Renal cortical epithelial cell (primary cell): ENCODE measurements at regions not wholly inside any gene's neighbourhood (a gene's known extent, or its start where the extent isn't known, plus 50 kb on each side); places are given as distances from the start of the nearest gene placed in this dataset.
A peak's percentile ranks its signal among the peaks of the same experiment; 100 is the strongest.
"Not testable (repeated sequence)": the region's sequence is repeated elsewhere in the genome, so short reads cannot be mapped to it uniquely, and the experiment has no call there.

Experiments used
- DNase-seq: peaks from one replicate; pipeline ENCODE4 v3.0.0-alpha.2; 2011; ENCODE audit warnings: low read depth

DNA sequence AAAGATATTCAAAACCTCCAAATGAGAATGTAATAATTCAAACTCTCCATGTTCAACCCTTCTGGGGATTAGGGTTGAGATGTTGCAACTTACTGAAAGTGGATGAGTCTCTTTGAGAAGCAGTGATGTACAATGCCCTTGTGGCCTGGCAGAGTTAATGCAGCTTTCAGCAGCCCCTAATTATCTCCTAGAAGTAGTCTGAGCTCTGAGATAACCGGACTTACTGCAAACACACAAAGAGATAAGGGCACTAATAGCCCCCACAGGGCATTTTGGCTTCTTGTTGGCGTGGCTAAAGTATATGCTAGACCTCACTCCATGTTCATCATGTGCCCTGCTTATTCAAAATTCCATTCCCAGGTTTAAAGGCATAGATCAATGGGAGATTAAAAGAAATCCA, 404.7 kb downstream of the NEBL start:
- no peak for DNase-seq

DNA sequence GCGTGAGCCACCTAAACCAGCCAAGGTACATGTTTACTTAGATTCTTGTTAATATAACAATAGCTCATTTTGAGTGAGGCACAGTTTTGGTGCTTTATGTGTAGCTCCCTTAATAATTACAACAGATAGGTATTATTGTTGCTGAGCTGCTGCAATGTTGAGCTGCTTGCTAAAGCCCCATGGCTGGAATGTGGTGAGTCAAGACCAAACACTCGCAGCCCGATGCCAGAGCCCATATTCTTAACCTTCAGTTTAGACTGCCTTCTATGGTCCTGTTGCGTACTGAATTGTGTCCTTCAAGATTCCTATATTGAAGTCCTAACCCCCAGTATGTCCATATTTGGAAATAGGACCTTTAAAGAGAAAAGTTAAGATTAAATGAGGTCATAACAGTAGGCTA, 407.1 kb downstream of the NEBL start:
- no peak for DNase-seq

DNA sequence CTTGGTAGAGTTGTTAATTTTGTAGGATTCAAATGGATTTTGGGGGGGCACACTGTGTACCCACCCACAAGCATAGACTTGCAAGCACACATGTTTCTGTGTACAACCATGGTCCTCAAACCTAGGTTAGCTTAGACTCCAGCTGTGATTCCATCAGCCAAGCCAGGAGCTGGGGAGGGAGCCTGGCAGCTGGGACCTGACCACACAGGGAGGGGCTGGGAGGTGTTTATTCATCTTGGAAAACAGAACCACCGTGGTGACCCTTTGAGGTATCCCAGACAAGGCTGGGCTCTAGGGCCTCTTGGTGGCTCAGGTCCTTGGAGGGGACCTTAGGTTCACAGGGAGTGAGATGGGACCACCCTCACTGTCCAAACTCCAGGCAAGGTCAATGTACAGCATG, 410.3 kb downstream of the NEBL start:
- no peak for DNase-seq

DNA sequence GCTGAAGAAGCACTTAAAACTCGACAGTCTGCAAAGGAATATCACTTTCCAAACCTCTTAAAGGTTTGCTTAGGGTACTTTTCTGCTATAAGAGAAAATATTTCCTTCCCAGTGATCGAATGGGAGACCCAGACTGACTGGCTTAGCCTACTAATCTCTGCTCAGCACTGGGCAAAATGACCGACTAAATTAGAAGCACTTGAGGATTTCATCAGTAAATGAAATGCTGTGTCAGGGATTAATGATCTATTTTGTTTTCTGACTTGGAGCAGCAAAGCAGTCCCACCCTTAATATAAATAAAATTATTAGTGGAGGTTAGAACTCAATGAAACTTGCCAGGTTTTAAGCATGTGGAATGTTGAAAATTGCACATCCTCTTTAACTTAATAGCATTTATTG, 411.6 kb downstream of the NEBL start:
- DNase-seq, result no peak

DNA sequence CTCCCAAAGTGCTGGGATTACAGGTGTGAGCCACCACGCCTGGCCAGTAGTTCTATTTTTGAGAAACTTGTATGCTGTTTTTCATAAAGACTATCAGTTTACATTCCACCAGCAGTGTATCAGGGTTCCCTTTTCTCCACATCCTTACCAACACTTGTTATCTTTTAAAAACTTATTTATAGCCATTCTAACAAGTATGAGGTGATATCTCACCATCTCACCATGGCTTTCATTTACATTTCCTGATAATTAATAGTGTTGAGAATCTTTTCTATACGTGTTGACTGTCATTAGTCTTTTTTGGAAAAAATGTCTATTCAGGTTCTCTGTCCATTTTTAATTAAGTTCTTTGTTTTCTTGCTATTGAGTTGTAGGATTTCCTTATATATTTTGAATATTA, 416.1 kb downstream of the NEBL start:
- no peak for DNase-seq

DNA sequence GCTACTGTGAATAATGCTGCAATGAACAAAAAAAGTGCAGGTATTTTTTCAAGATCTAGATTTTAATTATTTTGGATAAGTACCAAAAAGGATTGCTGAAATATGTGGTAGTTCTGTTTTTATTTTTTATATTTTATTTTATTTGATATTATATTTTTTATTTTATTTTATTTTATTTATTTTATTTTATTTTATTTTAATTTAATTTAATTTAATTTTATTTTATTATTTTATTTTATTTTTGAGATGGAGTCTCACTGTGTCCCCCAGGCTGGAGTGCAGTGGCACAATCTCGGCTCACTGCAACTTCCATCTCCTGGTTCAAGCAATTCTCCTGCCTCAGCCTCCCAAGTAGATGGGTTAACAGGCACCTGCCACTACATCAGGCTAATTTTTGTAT, 416.5 kb downstream of the NEBL start:
- not testable (repeated sequence) for DNase-seq

DNA sequence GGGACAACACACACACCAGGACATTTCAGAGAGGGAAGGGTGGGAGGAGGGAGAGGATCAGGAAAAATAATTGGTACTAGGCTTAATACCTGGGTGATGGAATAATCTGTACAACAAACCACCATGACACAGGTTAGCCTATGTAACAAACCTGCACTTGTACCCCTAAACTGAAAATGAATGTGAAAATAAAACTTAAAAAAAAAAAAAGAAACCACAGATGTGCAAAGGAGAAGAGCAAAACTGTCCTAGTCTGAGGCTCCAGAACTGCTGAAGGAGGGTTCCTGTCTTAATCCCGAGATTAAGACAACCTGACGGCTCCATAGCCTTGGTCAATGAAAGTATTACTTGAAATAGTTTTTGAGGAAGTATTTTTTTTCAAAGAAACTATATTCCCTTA, 423.0 kb downstream of the NEBL start:
- no peak for DNase-seq

DNA sequence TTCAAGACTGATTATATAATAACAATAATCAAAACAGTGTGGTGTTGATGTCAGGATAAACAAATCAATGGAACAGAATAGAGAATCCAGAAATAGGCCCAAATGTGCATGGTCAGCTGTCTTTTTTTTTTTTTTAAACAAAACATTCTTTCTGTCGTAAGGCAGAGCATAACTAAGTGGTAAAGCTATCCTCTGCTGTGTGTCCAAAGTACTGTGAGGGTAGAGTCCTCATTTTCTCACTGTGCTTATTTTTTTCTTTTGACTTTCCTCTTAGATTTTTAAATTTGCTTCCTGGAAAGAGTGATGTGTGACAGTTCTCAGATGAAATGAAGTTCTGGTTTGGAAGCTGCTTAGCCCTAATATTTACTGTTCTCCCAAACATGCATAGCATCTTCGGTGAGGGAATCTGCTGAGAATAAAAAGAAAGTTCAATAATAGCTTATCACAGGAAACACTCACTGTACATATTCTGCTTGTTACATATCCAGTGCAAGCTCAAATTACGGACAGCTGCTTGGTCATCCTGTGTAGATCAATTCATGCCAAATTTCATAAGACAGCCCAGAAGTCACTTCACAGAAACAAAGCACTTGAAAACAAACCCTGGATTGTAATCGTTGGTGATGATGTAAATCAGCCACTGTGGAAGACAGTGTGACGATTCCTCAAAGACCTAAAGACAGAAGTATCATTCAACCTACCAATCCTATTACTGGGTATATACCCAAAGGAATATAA, 423.9 kb downstream of the NEBL start:
- no peak for DNase-seq

DNA sequence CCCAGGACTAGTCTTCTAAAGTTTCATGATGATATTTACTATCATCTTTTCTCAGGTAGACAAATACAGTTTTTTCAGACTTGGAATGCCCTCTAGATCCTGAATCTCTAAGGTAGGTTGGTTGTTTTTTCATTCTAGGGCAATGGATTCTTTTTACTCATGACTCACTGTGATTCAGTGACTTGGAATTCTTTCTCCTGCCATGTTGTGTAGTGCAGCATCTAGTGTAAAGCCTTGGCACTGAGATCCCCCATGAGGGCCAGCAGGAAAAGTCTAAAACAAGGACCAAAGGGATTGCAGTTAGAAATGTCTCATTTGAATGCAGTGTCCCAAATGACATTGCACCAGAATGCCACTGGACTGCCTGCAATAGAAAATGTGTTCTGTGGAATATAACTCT, 430.4 kb downstream of the NEBL start:
- DNase-seq, result peak; percentile 77

DNA sequence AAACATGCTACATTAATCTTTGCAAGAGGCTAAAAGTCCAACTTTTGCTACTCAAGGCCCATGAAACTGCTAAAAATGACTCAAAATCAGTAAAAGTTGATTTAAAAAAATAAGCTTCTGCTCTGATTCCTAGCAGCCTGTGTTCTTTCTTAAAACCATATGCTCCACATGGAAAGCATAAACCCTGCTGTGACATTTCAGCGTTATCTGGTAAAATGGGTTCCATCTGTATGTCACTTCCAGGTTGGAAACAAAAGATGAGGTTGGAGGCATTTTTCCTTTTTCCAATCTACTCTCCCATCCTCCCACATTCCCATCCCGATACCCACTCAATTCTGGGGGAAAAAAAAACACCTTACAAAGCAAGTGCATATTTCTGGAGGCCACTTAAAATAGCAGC, 439.5 kb downstream of the NEBL start:
- DNase-seq, result no peak

DNA sequence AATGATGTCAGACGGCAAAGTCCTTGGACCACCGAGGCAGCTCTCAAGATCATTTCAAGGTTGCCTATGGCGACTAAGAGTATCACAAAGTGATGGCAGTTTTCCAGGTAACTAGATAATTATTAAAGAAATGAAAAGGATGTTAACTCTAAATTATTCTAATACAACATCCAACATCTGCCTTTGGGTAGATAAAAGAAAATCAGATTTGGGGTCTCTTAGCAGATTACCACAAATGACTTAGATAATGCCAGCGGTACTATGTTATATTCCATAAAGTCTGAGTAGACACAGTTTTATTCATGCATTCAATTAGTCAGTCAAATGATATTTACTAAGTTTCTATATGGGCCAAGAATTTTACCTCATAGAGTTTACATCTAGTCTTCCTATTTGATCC, 441.3 kb downstream of the NEBL start:
- DNase-seq, result no peak

DNA sequence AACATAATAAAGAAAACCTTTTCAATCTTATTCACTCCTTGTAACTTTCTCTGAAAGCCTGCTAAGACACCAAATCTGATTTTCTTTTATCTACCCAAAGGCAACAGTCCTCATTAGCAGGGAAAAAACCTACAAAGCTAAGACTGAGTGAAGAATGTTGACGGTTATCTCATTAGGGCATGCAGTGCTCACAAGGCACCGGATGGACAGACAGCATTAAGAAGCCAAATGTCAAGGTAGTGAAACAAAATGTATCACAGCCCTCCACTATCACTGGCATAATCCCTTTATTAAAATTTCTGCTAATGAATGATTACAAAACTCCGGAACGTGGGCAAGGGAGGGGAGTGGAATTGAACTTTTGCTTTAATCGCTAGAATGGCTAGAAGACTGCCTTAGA, 442.8 kb downstream of the NEBL start:
- DNase-seq, result no peak

DNA sequence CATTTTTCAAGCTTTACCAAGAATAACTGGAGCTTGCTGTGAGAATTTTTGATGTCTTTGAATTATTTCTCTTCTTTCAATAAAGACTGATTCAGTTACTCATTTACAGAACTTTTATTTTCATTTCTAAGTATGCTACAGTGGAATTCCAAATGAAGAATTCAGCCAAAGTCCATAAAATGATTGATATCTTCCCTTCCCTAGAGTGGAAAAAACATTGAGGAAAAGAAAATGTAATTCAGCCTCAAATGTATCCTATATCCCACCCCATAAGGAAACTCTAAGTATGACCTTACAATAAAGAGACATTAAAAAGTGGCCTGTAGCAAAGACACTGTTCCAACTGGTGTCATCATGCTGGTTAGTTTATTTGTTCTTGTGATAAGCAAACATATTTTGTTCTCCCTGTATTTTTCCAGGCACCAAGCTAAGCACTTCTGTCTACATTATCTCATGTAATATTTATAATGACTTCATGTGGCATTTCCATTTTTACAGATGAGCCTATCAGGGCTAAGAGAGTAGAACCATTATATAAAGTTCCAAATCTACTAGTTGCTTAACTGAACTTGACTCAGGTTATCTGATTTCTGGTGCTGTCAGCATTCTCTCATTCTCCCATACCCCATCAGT, 450.4 kb downstream of the NEBL start:
- DNase-seq, result no peak

DNA sequence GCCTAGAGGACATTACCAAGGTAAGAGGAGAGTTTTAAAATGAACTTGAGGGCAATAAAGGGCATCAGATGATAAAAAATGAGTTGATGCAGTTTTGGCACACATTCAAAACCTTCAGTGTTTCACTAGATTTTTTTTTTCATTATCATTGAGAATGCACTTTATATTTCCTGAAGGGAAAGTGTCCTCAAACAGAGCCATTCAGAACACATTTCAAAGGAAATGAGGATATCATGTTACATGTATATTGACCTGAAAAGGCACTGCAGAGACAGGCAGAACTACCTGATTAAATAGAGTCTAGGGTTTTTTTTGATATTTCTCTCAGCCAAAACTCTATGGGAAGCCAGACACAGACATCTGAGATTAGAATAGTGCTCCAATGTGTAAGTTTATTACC, 454.0 kb downstream of the NEBL start:
- DNase-seq, result no peak

DNA sequence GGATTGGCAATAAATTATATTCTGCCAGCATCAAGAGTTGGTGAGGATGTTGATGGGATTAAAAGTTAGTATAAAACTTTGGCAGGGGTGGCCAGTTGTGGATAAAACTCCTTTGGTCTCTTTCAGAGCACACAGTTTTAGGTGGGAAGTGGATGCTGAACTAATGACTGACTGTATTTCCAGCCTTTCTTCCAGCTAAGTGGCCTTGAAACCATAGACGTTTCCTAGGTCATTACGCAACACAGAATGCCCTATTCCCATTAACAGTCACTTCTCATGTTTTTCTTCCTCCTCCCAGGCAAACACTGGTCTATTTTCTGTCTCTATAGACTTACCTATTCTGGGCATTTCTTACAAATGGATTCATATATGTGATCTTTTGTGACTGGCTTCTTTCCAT, 467.4 kb downstream of the NEBL start:
- no peak for DNase-seq

DNA sequence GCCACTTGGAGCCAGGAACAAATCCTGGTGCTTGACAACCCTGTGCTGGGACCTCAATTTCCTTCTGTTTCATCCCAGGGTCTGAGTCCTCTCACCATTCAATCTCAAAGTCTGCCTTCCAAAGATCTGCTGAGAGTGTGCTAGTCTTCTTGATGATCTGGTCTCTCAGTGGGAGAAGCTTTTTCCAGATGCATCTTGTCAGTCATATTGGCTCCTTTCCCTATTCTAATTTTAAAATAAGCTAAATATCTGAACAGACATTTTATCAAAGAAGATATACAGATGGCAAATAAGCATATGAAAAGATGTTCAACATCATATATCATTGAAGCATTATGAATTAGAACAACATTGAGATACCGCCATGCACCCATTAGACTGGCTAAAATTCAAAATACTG, 469.3 kb downstream of the NEBL start:
- DNase-seq, result no peak

DNA sequence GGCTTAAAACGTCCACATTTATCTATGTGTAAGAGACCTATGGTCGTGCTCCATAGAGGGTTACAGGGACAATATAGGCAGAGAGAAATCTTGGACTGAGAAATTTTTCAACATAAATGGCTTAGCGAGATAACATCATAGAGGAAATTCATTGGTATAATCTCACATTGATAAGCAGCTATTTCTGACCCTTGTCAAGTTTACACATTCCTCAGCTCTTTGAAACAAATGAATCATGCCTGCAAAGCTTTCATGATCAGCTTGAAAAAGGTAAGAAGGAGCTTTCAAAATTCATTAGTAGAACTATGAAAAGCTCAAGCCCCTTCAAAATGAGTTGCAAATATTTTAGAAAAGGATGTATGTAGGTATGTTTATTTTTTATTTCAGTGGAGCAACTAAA, 478.8 kb downstream of the NEBL start:
- no peak for DNase-seq

DNA sequence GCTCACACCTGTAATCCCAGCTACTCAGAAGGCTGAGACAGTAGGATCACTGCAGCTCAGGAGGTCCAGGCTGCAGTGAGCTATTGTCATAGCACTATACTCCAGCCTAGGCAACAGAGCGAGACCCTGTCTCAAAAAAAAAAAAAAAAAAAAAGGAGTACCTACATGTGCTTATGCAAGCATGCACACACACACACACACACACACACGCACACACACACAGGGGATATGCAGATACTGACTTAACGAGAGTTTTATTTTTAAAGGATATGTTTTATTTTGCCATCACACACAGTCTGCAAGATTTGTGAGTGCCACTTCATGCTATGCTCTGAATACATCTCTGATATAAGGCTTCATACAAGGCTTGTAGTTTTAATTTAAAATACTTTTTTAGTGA, 479.3 kb downstream of the NEBL start:
- no peak for DNase-seq

DNA sequence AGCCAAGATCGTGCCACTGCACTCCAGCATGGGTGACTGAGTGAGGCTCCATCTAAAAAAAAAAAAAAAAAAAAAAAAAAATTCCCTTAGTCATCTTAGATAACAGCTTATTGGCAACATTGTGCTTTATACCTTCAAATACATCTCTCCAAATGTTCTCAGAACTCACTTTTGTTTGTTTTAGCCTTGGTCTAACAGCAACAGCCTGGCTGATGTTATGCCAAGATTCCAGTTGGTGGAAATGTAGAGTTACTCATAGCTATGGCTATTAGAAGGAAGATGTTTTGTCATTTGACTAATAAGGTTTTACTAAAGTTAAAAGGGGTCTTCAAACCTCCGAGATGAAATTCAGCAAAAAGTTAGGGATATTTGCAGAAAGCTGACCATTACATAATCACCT, 481.4 kb downstream of the NEBL start:
- DNase-seq, result no peak

DNA sequence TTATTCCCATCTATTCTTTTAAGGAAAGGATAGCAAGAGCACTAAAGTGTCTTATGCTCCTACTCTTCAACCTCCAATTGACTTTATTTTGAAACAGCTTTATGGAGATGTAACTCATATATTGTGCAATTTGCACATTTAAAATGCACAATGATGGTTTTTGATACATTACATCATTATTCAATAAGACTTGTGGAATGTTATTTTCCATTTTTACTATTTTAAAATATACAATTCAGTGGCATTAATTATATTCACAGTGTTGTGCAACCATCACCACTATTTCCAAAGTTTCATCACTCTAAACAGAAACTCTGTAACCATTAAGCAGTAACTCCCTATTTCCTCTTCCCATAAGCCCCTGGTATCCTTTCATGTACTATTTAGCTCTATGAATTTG, 489.8 kb downstream of the NEBL start:
- no peak for DNase-seq

DNA sequence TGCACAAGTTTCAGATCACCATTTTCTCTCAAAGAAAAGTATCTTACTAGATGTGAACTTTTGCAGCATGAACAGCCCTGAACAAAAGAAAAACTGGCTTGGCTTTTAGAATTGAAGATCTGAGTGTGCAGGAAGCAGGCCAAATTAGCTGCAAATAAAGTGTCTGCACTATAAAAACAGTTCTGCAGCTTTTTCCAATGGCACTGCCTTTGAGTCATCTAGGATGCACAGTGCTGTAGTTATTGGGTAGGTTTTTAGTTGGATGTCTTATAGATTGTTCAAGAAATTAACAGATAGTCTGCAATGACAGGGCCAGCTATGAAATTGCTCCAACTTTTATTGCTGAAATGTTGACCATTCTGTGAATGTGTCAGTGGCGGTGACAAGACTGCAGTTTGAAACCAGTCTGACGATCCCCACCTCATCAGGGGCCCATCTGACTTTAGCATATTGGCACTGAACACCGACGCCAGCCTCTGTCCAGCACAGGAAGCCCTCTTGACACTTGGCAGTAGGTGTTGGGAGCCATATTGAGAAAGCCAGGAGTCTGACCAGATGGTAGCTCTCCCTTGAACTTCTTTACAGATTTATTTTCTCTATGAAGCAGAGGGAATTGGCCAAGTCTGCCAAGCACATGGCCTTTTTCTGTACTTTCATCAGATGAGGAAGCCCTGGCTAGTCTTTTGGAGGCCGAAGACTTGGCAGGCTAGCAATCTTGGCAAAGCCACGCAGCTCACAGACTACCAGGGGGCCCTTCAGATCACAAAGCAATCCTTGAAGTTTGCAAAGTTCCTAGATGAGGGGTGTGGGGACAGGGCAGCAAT, 490.6 kb downstream of the NEBL start:
- no peak for DNase-seq

DNA sequence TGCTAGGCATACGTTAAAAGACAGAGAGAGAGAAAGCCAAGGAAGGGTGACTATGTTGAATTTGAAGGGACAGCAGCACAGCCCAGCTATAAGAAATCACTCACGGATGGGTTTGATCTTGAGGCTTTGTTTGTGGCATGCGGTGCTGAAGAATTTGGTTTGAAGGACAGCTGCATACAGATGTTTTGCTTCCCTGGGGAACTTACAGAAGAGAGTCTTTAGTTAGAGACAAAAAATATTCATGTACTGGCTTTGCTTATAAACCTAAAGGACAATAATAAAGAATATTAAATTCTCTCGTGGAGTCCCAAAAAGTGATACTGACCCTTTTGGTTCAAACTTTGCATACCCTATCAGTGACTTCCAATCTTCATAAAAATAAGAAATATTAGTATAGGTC, 491.4 kb downstream of the NEBL start:
- no peak for DNase-seq

DNA sequence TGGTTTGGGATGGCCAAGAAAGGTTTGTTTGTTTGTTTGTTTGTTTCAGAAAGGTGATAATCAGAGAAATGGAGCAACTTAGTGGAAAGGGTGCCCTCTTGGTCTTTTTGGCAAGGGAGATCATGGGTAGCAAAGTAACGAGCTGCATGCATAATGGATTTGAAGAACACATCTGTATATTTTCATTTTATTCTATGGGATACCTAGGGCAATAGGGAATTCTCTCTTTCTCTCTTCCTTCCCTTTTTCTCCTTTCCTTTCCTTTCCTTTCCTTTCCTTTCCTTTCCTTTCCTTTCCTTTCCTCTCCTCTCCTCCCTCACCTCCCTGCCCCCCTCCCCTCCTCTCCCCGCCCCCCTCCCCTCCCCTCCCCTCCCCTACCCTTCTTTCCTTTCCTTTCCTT, 492.1 kb downstream of the NEBL start:
- no peak for DNase-seq
